T-helper 1 cell (primary cell): ENCODE measurements at regions not wholly inside any gene's neighbourhood (a gene's known extent, or its start where the extent isn't known, plus 50 kb on each side); places are given as distances from the start of the nearest gene placed in this dataset.
"Not testable (repeated sequence)": the region's sequence is repeated elsewhere in the genome, so short reads cannot be mapped to it uniquely, and the experiment has no call there.

Source experiments
- DNase-seq, 5 donors: peaks; one replicate each; pipeline ENCODE4 v3.0.0-alpha.2; 2012 to 2020

DNA sequence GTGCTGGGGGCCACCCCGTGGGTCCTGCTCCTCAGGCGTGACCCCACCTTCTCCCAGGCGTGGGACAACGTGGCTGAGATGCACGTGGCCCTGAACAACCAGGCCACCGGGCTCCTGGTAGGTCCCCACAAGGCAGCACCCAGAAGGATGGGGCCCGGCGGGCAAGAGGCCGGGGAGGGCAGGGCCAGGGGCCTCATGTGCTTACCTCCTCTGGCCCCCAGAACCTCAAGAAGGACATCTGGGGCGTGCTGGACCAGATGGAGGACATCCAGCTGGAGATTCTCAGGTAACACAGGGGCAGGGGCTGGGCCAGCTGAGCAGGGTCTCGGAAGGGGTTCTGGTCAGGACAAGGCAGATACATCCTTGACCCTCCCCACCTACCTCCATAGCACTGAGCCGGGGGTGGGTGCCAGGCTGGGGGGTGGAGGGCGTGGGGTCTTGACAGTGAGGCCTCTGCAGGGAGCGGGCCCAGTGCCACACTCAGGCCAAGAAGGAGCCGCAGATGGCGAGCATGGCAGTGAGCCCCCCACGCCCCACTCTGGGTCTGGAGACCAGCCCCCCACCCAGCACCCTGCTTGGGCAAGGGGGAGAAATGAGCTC is 186.3 kb downstream of the IGLL1 start:
- no peak for DNase-seq

DNA sequence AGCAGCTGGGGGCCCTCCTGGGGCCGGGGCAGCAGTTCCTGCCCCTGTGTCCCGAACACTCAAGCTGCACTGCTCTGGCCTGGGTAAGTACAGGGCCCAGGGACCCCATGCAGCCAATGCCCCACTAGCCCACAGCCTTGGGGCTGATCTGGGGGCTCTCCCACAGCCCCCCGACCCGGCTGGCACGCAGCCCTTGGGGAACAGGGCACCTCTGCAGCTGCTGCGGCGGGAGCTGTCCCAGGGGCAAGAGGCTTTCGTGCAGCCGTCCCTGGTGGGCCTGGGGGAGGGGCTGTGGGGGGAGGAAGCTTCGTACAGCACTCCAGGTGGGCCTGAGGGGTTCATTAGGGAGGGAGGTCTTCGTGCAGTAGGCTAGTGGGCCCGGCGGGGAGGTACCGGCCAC is 186.9 kb downstream of the IGLL1 start:
- not testable (repeated sequence) for DNase-seq

DNA sequence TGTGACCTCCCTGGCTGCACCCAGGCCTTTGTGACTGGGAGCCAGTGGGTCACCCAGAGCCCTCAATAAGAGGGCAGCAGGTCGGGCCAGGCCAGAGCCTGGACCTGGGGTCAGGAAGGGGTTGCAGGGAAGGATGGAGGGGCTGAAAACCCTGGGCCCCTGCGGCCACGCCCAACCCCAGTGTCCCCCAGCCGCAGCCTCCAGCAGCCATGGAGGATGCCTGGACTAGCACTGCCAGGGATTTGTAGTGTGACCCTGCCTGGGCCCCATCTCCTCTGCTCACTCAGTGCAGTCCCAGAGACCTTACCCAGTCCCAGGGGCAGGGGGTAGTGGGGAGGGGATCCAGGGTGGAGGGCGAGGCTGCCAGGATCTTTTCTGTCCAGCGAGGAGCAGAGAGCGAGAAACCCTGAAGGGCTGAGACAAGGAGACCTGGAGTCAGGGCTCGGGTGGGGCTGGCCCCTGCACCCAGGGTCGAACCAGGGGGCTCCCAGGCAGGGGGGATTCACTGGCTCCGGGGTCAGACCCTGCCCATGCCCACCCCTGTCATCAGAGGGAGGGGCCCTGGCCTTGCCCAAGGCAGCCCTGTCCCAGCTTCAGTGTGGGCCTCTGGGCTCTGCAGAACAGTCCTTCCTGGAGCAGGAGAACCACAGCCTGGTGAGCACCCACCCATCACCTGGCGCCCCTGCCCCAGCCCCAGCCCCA is 187.5 kb downstream of the IGLL1 start:
- DNase-seq, result no peak

DNA sequence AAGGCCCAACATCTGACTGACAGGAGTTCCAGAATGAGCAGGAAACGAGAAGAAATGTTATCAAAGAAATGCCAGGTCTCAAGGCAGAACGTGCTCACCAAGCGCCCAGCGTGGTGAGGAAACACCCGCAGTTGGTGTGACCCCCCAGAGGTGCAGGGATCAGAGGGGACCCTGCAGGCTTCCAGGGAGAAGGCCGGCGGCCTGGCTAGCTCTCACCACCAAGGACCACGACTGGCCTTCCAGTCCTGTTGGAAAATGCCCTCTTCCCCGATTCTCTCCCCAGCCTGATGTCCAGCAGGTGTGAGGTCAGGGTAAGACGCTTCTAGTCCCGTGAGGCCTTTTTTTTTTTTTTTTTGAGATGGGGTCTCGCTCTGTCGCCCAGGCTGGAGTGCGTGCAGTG is 189.1 kb downstream of the IGLL1 start:
- DNase-seq, result no peak

DNA sequence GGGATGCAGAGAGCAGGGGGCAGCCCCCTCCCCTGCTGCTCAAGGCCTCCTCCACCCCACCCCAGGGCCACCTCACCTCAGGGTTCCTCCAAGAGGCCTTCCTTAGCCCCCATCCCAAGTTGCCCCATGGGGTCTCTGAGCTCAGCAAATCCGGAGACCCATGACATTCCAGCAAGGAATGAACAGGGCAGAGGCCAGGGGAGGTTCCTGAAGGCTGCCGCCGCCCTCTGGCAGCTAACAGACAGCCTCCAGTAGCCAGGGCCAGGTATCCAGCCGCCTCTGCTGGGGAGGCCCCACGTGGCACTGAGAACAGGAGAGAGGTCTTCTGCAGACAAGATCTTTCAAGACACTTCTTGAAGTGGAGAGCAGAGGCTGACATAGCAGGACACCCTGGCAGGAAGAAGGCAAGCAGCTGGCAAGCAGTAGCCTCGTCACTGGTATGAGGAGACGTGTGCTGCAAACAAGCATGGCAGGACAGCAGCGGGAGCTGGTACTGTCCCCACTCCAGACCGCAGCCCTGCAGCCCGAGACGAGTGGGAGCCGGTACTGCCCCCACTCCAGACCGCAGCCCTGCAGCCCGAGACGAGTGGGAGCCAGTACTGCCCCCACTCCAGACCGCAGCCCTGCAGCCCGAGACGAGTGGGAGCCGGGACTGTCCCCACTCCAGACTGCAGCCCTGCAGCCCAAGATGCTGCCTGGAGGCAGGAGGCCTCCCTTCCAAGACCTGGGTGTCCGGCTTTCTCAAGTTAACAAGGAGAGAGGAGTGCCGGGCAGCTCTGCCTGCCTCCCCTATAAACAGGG is 190.6 kb downstream of the IGLL1 start:
- DNase-seq, result no peak

DNA sequence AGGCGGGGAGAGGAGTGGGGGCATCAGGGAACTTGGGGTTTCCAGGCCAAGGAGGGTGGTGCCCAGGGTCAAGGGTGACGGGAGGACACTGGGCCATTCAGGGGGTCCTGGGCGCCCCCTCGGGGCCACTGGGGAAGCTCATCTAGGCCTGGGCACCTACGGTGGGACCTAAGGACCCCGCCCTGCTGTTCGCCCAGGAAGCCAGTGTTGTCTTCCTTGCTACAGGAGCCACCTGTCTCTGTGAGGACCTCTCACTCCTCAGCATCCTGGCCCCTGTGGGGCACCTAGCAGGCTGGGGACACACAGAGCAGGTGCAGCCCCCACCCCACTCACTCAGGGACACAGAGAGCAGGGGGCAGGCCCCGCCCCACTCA is 191.6 kb downstream of the IGLL1 start:
- no peak for DNase-seq

DNA sequence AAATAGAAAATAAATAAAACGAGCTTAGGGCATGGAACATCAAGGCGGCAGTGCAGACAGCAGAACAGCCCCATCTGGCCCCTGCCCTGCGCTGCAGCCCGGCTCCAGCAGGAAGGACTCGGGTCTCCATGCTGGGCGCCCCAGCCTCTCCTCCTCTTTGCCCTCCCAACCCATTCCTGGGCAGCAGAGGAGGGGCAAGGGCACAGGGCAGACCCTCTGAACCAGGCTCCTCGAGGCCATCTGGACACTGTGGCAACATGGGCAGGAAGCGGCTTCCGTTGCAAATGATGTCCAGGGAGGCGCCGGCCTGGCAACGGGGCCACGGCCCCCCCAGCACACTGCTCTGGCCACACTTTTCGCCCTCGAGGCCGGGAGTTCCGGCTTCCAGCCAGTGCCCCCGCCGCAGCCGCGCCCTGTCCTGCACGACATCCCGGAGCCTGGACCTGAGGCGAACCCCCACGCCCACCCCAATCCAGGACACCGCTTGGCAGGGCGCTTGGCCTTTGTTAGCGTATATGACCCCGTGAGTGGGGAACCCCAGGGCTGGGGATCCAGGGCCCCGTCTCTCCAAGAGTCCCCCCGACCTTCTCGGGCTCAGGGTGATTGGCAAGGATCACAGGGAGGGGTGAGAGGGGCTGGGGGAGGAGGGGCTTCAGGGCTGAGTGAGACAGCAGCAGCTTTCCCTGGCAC is 192.1 kb downstream of the IGLL1 start:
- no peak for DNase-seq

DNA sequence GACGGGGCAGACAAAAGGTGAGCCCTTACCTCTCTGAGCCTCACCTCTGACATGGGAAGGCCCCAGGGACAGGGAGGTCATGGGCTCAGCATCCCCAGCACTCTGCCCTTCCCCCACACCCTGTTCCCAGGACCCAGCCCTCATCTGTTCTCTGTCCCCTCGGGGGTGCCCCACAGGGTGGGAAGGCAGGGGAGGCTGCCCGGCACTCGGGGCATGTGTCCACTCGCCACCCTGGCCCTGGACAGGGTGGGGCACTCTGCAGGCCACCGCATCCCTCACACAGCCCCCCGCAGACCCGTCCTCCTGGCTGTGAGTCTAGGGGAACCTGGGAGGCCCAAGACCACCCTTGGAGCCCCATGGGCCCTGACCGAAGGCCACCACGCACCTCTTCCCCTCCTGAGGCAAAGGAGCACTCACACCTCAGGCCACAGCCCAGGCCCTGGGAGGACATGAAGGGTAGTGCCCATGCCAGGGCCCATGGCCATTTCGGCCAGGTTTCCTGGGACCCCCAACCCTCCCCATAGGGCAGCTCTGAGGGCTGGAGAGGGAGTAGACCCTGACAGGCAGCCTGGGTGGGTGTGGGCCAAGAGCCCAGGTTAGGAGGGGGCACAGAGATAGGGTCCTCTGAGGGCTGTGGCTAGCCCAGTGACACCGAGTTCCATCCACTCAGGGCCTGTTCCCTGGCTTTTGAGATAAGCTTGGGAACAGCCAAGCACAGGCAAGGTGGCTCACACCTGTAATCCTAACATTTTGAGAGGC is 193.1 kb downstream of the IGLL1 start:
- DNase-seq, result no peak

DNA sequence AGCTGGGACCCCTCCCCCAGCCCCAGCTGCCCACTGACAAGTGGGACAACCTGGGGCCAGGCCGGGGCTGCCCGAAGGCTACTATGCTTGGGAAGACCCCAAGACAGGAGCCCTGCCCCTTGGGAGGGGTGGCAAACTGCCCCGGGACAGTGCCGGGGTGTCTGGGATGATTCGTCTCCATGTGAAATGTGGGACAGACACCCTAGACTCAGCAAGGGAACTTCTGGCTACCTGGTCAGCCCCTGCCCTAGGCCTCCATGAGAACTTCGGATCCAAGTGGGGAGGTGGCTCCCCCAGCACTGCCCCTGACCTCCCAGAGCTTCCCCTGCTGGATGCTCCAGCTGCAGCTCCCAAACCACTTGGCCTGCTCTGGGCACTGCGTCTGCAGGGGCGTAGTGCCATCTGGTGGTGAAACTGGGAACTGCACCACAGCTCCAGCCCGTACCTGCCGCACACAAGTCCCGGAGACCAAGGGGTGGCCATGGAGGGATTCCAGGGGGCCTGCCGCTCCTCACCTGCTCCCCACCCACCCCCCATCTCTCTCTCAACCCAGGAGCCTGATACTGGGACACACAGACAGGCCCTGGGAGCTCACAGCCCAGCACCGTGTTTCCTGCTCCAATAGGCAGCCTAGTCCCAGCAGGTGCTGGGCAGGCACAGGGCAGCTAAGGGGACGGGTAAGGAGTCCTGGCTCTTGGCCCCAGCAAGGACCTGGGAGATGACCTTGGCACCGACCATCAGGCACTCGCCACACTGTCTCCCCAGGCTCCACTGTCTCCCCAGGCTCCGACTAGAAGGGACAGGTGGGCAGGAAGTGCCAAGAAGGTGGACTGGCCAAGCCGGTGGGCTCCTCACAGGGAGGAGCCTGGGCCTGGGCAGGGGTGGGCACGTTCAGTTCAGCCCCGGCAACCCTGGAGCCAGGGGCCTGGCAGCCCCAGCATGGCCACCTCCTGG is 194.1 kb downstream of the IGLL1 start:
- DNase-seq, result peak; percentile 57 to 74 (median 69)

DNA sequence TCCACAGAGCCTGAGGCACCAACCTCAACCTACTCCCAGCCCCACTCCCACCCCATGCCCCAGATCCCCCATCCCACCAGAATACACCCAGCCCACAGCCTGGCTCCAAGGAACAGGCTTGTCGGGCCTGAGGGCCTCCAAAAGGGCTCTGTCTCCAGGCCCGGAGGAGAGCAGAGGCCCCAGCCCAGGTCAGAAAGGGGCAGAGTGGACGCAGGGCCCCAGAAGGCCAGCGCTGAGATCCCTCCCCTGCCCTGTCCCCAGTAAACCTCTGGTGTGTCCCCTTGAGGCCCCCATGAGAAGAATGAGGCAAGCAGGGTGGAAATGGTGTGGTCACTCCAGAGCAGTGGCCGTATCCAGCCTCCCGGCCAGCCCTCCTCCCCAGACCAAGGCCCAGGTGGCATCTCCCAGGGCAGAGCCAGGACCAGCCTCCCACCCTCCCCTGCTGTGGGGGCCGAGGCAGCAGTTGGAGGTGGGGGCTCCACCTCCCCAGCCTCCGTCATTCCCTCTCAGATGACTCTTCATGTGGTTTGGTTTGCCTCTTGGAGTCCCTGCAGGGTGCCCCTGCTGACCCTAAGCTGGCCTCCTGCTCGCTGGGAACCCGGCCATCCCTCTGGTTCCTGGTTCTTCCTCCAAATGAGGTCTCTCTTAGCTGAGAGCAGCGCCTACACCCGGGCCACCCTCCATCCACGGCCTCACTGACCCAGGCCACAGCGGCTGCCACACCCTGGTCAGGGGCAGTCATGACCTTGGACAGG is 195.0 kb downstream of the IGLL1 start:
- no peak for DNase-seq

DNA sequence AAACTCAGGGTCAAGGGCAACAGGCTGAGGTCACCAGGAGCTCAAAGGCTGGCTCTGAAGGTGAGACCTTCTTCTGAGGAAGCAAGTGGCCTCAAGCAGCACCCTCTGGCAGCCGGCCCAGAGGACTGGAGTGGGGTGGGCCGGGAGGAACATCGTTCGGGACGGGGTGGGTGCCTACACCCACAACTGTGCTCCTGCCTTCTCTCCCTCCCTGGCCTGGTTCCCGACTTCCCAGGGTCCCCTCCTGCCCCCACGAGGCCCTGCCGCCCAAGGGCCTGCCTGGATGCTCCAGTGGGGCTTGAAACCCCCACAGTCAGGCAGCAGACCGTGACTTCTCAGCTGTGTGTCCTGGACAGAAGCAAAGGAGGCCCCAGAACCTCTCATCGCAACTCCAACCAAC is 195.7 kb downstream of the IGLL1 start:
- DNase-seq, result no peak

DNA sequence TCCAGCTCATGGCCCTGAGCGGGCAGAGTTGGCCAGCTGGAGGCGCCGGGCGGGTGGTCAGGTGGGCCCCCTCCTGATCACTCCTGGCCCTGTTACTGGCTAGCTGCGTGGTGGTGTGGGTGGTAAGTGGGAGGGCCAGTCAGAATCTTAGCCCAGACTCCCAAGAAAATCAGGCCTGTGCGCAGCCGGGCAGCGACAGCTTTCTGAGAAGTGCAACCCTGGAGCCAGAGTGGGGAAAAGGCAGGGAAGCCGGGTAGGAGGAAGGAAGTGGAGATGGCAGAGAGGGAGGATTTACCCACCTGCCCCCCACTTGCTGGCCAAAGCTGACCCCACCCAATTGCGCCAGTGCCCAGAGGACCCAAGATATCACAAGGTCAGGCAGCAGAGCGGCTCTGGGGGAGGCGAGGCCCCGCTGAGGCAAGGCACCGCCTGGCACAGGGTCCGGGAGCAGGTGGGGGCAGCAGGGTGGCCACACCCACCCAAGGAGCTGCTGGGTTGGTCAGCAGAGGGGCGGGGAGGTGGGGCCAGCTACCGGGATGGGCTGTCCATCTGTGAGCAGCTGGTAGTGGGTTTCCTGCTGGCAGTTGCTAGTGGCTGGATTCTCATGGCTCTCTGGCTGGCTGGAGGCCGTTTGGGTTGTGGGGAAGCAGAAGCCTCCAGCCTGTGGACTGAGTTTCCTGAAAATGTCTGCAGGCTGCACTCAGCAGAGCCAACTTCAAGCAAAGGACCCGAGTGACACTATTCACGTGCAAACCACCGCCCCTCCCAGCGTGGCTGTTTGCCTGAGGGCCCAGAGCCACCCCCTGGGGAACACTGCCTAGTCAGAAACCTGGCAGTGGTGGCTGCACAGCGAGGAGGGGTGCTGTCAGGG is 196.4 kb downstream of the IGLL1 start:
- no peak for DNase-seq

DNA sequence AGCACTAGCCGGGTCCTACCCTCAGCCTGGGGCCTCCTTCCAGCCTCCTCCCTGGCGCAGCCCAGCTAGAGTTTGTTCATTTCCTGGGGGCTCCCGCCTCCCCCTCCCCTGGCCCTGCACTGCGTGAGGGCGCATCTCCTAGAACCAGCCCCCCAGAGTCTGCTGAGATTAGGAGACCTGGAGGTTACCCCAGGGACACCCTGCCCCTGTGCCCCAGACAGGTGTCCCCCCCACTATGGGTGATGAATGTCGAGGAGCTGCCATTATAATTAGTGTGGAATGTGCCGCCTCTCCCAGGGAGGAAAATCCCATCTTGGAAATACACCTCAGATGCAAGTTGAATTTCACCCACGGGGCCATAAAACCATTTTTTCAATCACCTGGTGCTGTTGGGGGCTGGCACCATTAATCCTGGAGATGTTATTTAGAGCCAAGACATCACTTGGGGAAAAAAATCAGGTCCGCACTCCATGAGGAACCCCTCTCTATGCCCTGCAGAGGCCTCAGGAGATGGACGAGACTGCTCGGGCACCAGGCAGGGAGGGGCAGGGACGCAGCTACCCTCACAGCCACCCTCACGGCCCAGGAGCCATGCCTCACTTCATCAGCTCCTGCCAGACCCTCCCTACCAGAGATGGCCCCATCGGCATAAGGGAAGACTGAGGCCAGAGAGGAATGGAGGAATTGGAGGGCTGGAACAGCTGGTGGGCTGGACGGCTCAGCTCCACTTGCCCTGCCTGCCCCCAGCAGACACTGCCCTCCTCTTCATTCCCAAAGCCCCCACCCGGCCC is 197.5 kb downstream of the IGLL1 start:
- no peak for DNase-seq

DNA sequence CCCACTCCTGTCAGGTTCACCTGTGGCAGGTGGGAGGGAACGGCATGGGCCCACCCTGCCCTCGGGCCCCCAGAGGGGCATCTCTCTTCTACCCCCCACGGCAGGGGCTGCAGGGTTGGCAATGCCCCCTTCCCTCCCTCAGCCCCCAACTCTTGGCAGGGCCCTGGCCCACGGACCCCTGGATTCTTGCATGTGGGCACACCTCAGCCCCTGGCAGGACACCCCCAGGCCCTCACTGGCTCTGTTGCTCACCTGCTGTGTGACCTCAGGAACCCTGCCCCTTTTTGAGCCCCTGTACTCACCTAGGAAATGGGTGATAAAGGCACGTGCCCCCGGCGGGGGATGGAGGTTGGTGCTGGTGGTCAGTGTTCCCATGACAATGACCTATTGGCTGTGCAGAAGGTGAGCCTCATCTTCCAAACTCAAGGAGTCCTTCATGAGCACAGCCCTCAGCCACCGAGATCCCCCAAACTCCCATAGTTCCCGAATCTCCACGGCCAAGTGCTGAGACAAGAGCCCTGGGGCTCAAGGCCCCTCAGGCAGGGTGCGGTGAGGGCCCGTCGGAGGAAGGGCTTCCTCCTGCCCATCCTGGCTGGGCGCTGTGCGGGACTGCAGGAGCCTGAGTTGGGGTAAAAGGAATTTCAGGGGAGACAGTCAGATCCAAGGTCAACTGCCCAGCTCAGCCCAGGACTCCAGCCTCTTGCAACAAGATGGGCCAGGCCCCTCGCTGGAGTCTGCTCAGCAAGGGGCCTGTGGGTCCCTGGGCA is 198.2 kb downstream of the IGLL1 start:
- no peak for DNase-seq

DNA sequence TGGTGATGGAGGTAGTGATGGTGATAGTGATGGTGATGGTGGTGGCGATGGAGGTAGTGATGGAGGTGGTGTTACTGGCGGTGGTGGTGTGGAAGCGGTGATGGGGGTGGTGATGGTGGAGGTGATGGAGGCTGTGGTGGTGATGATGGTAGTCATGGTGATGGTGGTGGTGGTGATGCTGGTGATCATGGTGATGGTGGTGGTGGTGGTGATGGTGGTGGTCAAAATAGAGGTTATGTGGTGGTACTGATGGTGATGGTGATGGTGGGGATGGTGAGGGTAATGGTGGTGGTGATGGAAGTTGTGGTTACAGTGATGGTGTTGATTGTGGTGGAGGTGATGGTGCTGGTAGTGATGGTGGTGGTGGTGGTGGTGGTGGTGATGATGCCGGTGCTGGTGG is 199.2 kb downstream of the IGLL1 start:
- no peak for DNase-seq

DNA sequence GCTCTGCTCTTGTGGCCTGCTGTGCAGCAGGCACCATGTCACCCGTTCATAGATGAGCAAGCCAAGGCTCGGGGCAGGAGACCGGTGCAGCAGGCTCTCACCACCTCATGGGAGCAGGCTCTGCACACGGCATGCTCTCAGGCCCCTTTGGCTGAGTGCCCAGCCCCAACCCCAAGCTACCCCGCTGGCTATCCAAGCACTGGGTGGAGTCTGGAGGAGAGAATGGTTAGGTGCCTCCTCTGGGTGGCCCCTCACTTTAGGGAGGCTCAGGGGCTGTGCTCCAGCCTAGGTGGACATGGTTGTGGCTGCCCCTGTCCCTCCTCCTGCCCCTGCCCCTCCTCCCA is 199.9 kb downstream of the IGLL1 start:
- no peak for DNase-seq

DNA sequence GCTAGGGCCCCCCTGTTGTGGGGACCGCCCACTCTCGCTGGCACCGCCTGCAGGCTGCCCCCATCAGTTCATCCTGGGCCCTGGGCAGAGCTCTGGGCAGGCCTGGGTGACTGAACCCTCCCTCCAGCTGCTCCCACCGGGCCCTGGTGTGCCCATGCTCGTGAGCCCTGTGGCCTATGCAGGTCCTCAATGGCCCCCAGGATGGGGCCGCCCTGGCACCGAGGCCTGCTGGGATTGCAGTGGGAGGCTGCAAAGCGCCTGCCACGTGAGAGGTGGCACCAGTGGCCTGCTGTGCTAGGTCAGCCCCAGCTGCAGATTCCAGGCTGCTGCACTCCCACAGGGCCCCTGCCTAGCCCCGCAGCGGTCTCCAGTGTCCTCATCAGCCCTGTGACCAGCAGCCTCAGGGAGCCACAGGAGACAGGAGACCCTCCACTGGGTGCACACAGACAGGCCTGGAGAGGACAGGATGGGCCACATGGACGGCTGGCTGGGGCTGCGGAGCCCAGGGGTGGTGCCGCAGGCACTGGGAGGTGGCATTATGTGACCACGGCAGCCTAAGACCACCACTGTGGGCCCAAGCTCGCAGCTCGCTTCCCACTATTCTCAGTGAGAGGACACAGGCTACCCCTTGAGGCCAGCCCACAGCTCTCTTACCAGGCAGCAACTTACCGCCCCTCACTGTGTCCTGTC is 199.4 kb downstream of the BCR start:
- DNase-seq, result not testable (repeated sequence)

DNA sequence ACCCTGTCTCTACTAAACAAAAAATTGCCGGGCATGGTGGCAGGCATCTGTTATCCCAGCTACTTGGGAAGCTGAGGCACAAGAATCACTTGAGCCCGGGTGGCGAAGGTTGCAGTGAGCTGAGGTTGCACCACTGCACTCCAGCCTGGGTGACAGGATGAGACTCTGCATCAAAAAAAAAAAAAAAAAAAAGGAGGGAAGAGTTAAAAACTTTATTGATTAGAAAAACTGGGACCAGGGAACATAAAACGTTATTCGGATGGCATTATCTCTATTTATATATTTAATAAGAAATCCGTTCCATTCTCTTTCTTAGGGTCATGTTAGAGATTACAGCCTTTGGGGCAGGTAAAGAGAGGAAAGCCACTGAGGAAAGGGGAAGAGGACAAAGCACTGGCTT is 197.5 kb downstream of the BCR start:
- DNase-seq, result no peak
